ENCODE measurements at regions not wholly inside any gene's neighbourhood (a gene's known extent, or its start where the extent isn't known, plus 50 kb on each side); places are given as distances from the start of the nearest gene placed in this dataset.

GRCh38 chr12:105835580-105836241, 303.0 kb downstream of the NUAK1 start:
- ATAC-seq (ENCODE audit: low read depth) (no peak), DNase-seq (no peak)
- no peaks in the 10 kb centered on the region for H3K9me3 Mint-ChIP-seq
- no peak overlapping the region for H3K4me3 Mint-ChIP-seq
- intact Hi-C loops (cut with micrococcal nuclease) = no loop called here
- POLR2A ChIA-PET = no interaction called here
- CTCF ChIA-PET = no interaction called here
- no peak overlapping the region for H3K27ac Mint-ChIP-seq
- no peaks in the 10 kb centered on the region for H3K36me3 Mint-ChIP-seq (ENCODE audit: low read depth)
- H3K27me3 Mint-ChIP-seq = no peaks in the 10 kb centered on the region
- H3K4me1 Mint-ChIP-seq = no peaks in the 10 kb centered on the region
- no peak for TF ChIP-seq CTCF (IDR thresholded peaks at IDR 0.05)

- Mint-ChIP-seq H3K27ac (no peak overlapping the region), H3K36me3 (ENCODE audit: low read depth) (no peaks in the 10 kb centered on the region), H3K4me3 (no peak overlapping the region), H3K9me3 (no peaks in the 10 kb centered on the region), H3K4me1 (no peaks in the 10 kb centered on the region), H3K27me3 (peaks cover 3% of the 10 kb centered on the region)
- POLR2A ChIA-PET = no interaction called here
- no peak for DNase-seq
- CTCF ChIA-PET = no interaction called here
- no peak for TF ChIP-seq CTCF (IDR thresholded peaks at IDR 0.05)
- no peak for ATAC-seq (ENCODE audit: low read depth)
- intact Hi-C loops (cut with micrococcal nuclease) = no loop called here
Measured at GRCh38 chr12:105836242-105836622, 302.5 kb downstream of the NUAK1 start.

- POLR2A ChIA-PET = interaction anchor here (0.6 kb wide), 1 partner anchor 299 kb away, joined by 3 read pairs; the partner anchor contains the start of gene NUAK1
- DNase-seq = no peak
- intact Hi-C loops (cut with micrococcal nuclease) = no loop called here
Measured at GRCh38 chr12:105839629-105840127, 299.1 kb downstream of the NUAK1 start.

GRCh38 chr12:105840384-105840783, 298.4 kb downstream of the NUAK1 start:
- no peak for ATAC-seq (ENCODE audit: low read depth)
- Mint-ChIP-seq H3K36me3 (ENCODE audit: low read depth) (no peaks in the 10 kb centered on the region), H3K4me1 (no peaks in the 10 kb centered on the region), H3K27ac (no peak overlapping the region), H3K9me3 (no peaks in the 10 kb centered on the region), H3K27me3 (peaks cover 3% of the 10 kb centered on the region), H3K4me3 (no peak overlapping the region)
- no peak for DNase-seq
- TF ChIP-seq CTCF (IDR thresholded peaks at IDR 0.05) = no peak
- CTCF ChIA-PET = no interaction called here
- POLR2A ChIA-PET = interaction anchor here (0.6 kb wide), 1 partner anchor 298 kb away, joined by 3 read pairs; the partner anchor contains the start of gene NUAK1
- intact Hi-C loops (cut with micrococcal nuclease) = no loop called here

More at GRCh38 chr12:105839629-105840127, 299.1 kb downstream of the NUAK1 start:
- CTCF ChIA-PET = no interaction called here
- H3K4me3 Mint-ChIP-seq = no peak overlapping the region
- no peak for TF ChIP-seq CTCF (IDR thresholded peaks at IDR 0.05)
- H3K27me3 Mint-ChIP-seq = peaks cover 3% of the 10 kb centered on the region
- H3K27ac Mint-ChIP-seq = no peak overlapping the region
- no peak for ATAC-seq (ENCODE audit: low read depth)
- no peaks in the 10 kb centered on the region for H3K4me1 Mint-ChIP-seq
- H3K36me3 Mint-ChIP-seq (ENCODE audit: low read depth) = no peaks in the 10 kb centered on the region
- no peaks in the 10 kb centered on the region for H3K9me3 Mint-ChIP-seq

GRCh38 chr12:105841840-105842239, 296.9 kb downstream of the NUAK1 start:
- Mint-ChIP-seq H3K27me3 (peaks cover 3% of the 10 kb centered on the region), H3K27ac (no peak overlapping the region), H3K36me3 (ENCODE audit: low read depth) (no peaks in the 10 kb centered on the region), H3K4me1 (no peaks in the 10 kb centered on the region), H3K4me3 (no peak overlapping the region), H3K9me3 (no peaks in the 10 kb centered on the region)
- no peak for TF ChIP-seq CTCF (IDR thresholded peaks at IDR 0.05)
- POLR2A ChIA-PET = no interaction called here
- DNase-seq = no peak
- ATAC-seq (ENCODE audit: low read depth) = no peak
- intact Hi-C loops (cut with micrococcal nuclease) = no loop called here
- CTCF ChIA-PET = no interaction called here
